ENCODE measurements at regions not wholly inside any gene's neighbourhood (a gene's known extent, or its start where the extent isn't known, plus 50 kb on each side); places are given as distances from the start of the nearest gene placed in this dataset.
"Not testable (repeated sequence)": the region's sequence is repeated elsewhere in the genome, so short reads cannot be mapped to it uniquely, and the experiment has no call there.

- Histone ChIP-seq H3K9me3 (ENCODE audit: control insufficient read depth in 1 of 2, low read length in 2 of 2) (no peaks in the 10 kb centered on the region), H3K4me1 (ENCODE audit: control insufficient read depth in 1 of 2, insufficient read depth in 2 of 2, low read length in 2 of 2) (no peaks in the 10 kb centered on the region), H3K27ac (ENCODE audit: low read length) (no peak overlapping the region), H3K36me3 (ENCODE audit: control insufficient read depth in 1 of 2, insufficient read depth in 2 of 2, low read length in 2 of 2) (no peaks in the 10 kb centered on the region), H3K4me3 (ENCODE audit: low read depth in 1 of 2, low read length in 2 of 2) (no peak overlapping the region), H3K27me3 (ENCODE audit: low read depth, low read length) (no peaks in the 10 kb centered on the region)
Measured at GRCh38 chr7:21336743-21337142, 91.1 kb upstream of the SP4 start.

GRCh38 chr7:21338728-21339164 is 89.1 kb upstream of the SP4 start:
- no peak overlapping the region for H3K27ac ChIP-seq (ENCODE audit: low read length)
- no peak overlapping the region for H3K4me3 ChIP-seq (ENCODE audit: low read depth in 1 of 2, low read length in 2 of 2)
- no peaks in the 10 kb centered on the region for H3K36me3 ChIP-seq (ENCODE audit: control insufficient read depth in 1 of 2, insufficient read depth in 2 of 2, low read length in 2 of 2)
- no peaks in the 10 kb centered on the region for H3K27me3 ChIP-seq (ENCODE audit: low read depth, low read length)
- no peaks in the 10 kb centered on the region for H3K4me1 ChIP-seq (ENCODE audit: control insufficient read depth in 1 of 2, insufficient read depth in 2 of 2, low read length in 2 of 2)
- no peaks in the 10 kb centered on the region for H3K9me3 ChIP-seq (ENCODE audit: control insufficient read depth in 1 of 2, low read length in 2 of 2)

GRCh38 chr7:21344900-21345299 is 83.0 kb upstream of the SP4 start:
- not testable (repeated sequence) for H3K36me3 ChIP-seq (ENCODE audit: control insufficient read depth in 1 of 2, insufficient read depth in 2 of 2, low read length in 2 of 2); H3K27ac ChIP-seq (ENCODE audit: low read length); H3K27me3 ChIP-seq (ENCODE audit: low read depth, low read length); H3K4me1 ChIP-seq (ENCODE audit: control insufficient read depth in 1 of 2, insufficient read depth in 2 of 2, low read length in 2 of 2); H3K9me3 ChIP-seq (ENCODE audit: control insufficient read depth in 1 of 2, low read length in 2 of 2); H3K4me3 ChIP-seq (ENCODE audit: low read depth in 1 of 2, low read length in 2 of 2)

DNA sequence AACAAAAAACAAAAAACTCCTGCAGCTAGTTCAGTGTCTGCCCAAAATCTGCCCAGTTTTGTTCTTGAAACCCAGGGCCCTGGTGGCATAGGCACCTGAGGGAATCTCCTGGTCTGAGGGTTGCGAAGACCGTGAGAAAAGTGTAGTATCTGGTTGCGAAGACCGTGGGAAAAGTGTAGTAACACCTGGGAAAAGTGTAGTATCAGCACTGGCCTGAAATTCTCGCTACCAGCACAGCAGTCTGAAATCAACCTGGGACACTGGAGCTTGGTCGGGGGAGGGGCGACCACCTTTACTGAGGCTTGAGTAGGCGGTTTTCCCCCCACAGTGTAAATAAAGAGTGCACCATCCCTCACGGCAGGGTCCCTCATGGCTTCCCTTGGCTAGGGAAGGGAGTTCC is 82.5 kb upstream of the SP4 start:
- Histone ChIP-seq H3K27me3 (ENCODE audit: low read depth, low read length) (no peaks in the 10 kb centered on the region), H3K36me3 (ENCODE audit: control insufficient read depth in 1 of 2, insufficient read depth in 2 of 2, low read length in 2 of 2) (no peaks in the 10 kb centered on the region), H3K27ac (ENCODE audit: low read length) (no peak overlapping the region), H3K9me3 (ENCODE audit: control insufficient read depth in 1 of 2, low read length in 2 of 2) (no peaks in the 10 kb centered on the region), H3K4me1 (ENCODE audit: control insufficient read depth in 1 of 2, insufficient read depth in 2 of 2, low read length in 2 of 2) (no peaks in the 10 kb centered on the region), H3K4me3 (ENCODE audit: low read depth in 1 of 2, low read length in 2 of 2) (no peak overlapping the region)

- no peaks in the 10 kb centered on the region for H3K36me3 ChIP-seq (ENCODE audit: control insufficient read depth in 1 of 2, insufficient read depth in 2 of 2, low read length in 2 of 2)
- no peaks in the 10 kb centered on the region for H3K9me3 ChIP-seq (ENCODE audit: control insufficient read depth in 1 of 2, low read length in 2 of 2)
- no peaks in the 10 kb centered on the region for H3K27me3 ChIP-seq (ENCODE audit: low read depth, low read length)
- no peak overlapping the region for H3K4me3 ChIP-seq (ENCODE audit: low read depth in 1 of 2, low read length in 2 of 2)
- H3K27ac ChIP-seq (ENCODE audit: low read length), result no peak overlapping the region
- H3K4me1 ChIP-seq (ENCODE audit: control insufficient read depth in 1 of 2, insufficient read depth in 2 of 2, low read length in 2 of 2), result no peaks in the 10 kb centered on the region
Measured at GRCh38 chr7:21346297-21346696, 81.6 kb upstream of the SP4 start.

DNA sequence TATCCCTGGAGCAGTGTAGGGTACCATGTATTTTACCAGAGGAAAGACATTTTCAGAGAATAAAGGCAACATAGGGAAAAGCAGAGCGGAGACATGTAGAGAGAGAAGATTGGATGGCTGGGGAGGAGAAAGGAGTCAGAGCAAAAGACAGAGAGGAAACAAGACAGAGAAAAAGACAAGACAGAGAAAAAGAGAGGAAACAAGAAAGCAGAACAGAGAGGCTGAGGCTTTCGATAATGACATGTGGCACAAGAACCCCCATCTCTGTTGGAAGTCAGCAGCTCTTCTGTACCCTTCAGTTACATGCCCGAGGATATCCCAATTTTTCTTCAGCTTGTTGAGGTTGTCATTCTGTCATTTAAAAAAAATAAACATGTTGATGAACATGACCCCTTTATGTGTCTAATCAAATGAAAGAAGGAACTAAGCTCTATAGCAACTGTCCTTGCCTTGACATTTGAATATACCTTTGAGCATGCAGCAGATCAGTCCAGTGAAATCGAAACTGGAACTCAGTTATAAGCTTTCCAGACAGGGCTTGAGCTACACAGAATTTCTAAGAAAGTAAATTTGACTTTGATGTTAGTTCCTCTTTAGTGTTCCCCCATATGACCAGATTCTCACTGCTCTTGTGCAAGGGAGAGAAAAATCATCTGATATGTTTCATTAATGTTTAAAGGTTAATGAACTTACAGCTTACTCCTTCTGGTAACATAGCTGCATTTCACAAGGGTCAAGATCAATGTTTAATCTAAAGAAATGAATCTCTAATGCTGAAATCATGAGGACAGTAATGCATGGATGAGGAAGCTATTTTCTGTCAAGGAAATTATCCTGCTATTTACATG is 75.1 kb upstream of the SP4 start:
- H3K27ac ChIP-seq (ENCODE audit: low read length), result peak overlapping the region; percentile 41
- H3K27me3 ChIP-seq (ENCODE audit: low read depth, low read length), result no peaks in the 10 kb centered on the region
- H3K36me3 ChIP-seq (ENCODE audit: control insufficient read depth in 1 of 2, insufficient read depth in 2 of 2, low read length in 2 of 2), result no peaks in the 10 kb centered on the region
- H3K9me3 ChIP-seq (ENCODE audit: control insufficient read depth in 1 of 2, low read length in 2 of 2), result no peaks in the 10 kb centered on the region
- H3K4me1 ChIP-seq (ENCODE audit: control insufficient read depth in 1 of 2, insufficient read depth in 2 of 2, low read length in 2 of 2), result no peaks in the 10 kb centered on the region
- no peak overlapping the region for H3K4me3 ChIP-seq (ENCODE audit: low read depth in 1 of 2, low read length in 2 of 2)

DNA sequence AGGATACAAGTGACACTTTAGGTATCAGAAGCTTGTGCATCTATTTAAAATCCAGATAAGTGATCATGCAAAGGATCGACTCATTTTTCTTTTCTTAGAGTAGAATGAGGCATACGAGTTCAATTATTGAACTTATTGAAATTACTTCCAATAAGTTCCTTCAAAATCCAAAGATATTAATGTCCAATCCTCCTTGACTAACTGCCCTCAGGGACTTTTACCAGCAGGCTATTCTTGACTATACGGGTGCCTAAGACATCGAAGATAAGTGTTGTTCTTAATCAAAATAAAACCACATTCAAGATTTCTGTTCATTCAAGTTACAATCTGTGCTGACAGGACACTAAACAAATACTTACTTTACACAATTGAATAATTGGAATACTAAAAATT is 74.5 kb upstream of the SP4 start:
- Histone ChIP-seq H3K27me3 (ENCODE audit: low read depth, low read length) (no peaks in the 10 kb centered on the region), H3K9me3 (ENCODE audit: control insufficient read depth in 1 of 2, low read length in 2 of 2) (no peaks in the 10 kb centered on the region), H3K36me3 (ENCODE audit: control insufficient read depth in 1 of 2, insufficient read depth in 2 of 2, low read length in 2 of 2) (no peaks in the 10 kb centered on the region), H3K4me3 (ENCODE audit: low read depth in 1 of 2, low read length in 2 of 2) (no peak overlapping the region), H3K4me1 (ENCODE audit: control insufficient read depth in 1 of 2, insufficient read depth in 2 of 2, low read length in 2 of 2) (no peaks in the 10 kb centered on the region), H3K27ac (ENCODE audit: low read length) (peak overlapping the region; percentile 20)

- Histone ChIP-seq H3K27me3 (ENCODE audit: low read depth, low read length) (no peaks in the 10 kb centered on the region), H3K4me1 (ENCODE audit: control insufficient read depth in 1 of 2, insufficient read depth in 2 of 2, low read length in 2 of 2) (no peaks in the 10 kb centered on the region), H3K36me3 (ENCODE audit: control insufficient read depth in 1 of 2, insufficient read depth in 2 of 2, low read length in 2 of 2) (no peaks in the 10 kb centered on the region), H3K27ac (ENCODE audit: low read length) (no peak overlapping the region), H3K9me3 (ENCODE audit: control insufficient read depth in 1 of 2, low read length in 2 of 2) (no peaks in the 10 kb centered on the region), H3K4me3 (ENCODE audit: low read depth in 1 of 2, low read length in 2 of 2) (no peak overlapping the region)
Measured at GRCh38 chr7:21354284-21354683, 73.6 kb upstream of the SP4 start.

- Histone ChIP-seq H3K4me1 (ENCODE audit: control insufficient read depth in 1 of 2, insufficient read depth in 2 of 2, low read length in 2 of 2) (no peaks in the 10 kb centered on the region), H3K4me3 (ENCODE audit: low read depth in 1 of 2, low read length in 2 of 2) (no peak overlapping the region), H3K9me3 (ENCODE audit: control insufficient read depth in 1 of 2, low read length in 2 of 2) (no peaks in the 10 kb centered on the region), H3K27me3 (ENCODE audit: low read depth, low read length) (no peaks in the 10 kb centered on the region), H3K36me3 (ENCODE audit: control insufficient read depth in 1 of 2, insufficient read depth in 2 of 2, low read length in 2 of 2) (no peaks in the 10 kb centered on the region), H3K27ac (ENCODE audit: low read length) (no peak overlapping the region)
Measured at GRCh38 chr7:21355406-21355874, 72.4 kb upstream of the SP4 start.

DNA sequence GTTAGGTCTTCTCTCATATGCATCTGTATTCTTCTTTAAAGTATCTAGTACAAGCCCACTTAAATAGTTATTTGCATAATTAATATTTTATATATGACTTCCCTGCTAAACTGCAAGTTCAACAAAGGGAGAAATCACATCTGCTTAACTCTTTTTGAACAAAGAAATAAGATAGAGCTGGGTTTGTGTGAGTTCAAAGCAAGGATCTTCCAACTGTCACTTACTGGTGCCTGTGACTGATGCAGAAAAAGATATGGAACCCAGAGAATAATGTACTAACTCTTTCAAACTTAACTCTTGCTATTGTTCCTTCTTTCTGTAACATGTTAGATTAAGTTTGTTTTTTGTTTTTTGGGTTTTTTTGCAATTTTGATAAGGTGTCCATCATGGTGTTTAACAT is 71.3 kb upstream of the SP4 start:
- no peak overlapping the region for H3K4me3 ChIP-seq (ENCODE audit: low read depth in 1 of 2, low read length in 2 of 2)
- H3K4me1 ChIP-seq (ENCODE audit: control insufficient read depth in 1 of 2, insufficient read depth in 2 of 2, low read length in 2 of 2), result no peaks in the 10 kb centered on the region
- H3K36me3 ChIP-seq (ENCODE audit: control insufficient read depth in 1 of 2, insufficient read depth in 2 of 2, low read length in 2 of 2), result no peaks in the 10 kb centered on the region
- H3K27ac ChIP-seq (ENCODE audit: low read length), result no peak overlapping the region
- no peaks in the 10 kb centered on the region for H3K27me3 ChIP-seq (ENCODE audit: low read depth, low read length)
- no peaks in the 10 kb centered on the region for H3K9me3 ChIP-seq (ENCODE audit: control insufficient read depth in 1 of 2, low read length in 2 of 2)

DNA sequence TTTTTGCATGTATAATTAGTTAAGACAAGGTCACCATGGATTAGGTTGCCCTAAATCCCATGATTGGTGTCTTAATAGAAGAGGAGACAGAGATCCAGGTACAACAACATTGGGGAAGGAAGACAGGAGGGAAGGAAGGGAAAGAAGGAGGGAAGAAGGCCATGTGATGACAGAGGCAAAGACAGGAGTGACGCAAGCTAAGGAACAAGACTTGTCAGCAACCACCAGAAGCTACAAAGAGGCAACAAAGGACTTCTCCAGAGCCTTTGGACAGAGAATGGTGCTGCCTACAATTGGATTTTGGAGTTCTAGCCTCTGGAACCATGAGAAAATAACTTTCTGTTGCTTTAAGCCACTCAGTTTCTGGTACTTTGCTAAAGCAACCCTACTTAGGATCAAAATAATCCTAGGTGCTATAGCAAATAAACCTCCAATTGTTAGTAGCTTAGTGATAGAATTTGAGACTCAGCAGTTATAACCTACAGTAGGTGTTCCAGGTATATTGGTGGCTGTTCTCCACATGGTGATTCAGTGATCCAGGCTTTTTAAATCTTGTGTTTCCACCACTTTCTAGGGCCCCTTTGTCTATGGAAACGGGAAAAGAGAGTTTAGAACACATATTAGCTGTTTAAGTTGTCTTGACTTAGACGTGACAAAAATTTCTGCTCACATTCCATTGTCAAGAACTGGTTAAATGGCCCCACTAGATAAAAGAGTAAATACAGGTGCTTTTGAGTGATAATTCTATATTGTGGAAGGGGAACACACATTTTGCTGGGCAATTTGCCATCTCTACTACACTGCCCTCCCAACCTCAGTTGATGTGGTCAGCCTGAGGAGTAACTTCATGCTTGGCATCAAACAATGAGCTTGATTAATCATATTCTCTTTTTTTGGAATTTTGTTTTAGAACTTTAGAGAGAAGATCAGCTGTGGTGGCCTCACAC is 70.5 kb upstream of the SP4 start:
- Histone ChIP-seq H3K4me3 (ENCODE audit: low read depth in 1 of 2, low read length in 2 of 2) (no peak overlapping the region), H3K27ac (ENCODE audit: low read length) (no peak overlapping the region), H3K9me3 (ENCODE audit: control insufficient read depth in 1 of 2, low read length in 2 of 2) (no peaks in the 10 kb centered on the region), H3K27me3 (ENCODE audit: low read depth, low read length) (no peaks in the 10 kb centered on the region), H3K36me3 (ENCODE audit: control insufficient read depth in 1 of 2, insufficient read depth in 2 of 2, low read length in 2 of 2) (no peaks in the 10 kb centered on the region), H3K4me1 (ENCODE audit: control insufficient read depth in 1 of 2, insufficient read depth in 2 of 2, low read length in 2 of 2) (no peaks in the 10 kb centered on the region)
